22Rv1 (cell line): ENCODE measurements at regions not wholly inside any gene's neighbourhood (a gene's known extent, or its start where the extent isn't known, plus 50 kb on each side); places are given as distances from the start of the nearest gene placed in this dataset.

Experiments
- H3K27ac ChIP-seq: fragments of 450-650 bp; 2 replicates; pipeline ENCODE4 v1.5.1; 2017
- CTCF ChIP-seq: fragments of 450-650 bp; IDR thresholded peaks from 2 replicates; pipeline ENCODE4 v1.5.1; 2017; ENCODE audit warnings: mild to moderate bottlenecking
- ZFX ChIP-seq: fragments of 450-650 bp; IDR thresholded peaks from 2 replicates; pipeline ENCODE4 v1.6.1; 2017; ENCODE audit warnings: antibody characterized with exemption, borderline replicate concordance

GRCh38 chr1:98299861-98300260, 361.7 kb upstream of the SNX7 start:
- TF ChIP-seq CTCF (no peak), ZFX (no peak)
- no peak overlapping the region for H3K27ac ChIP-seq

GRCh38 chr1:98299313-98299712, 362.2 kb upstream of the SNX7 start:
- H3K27ac ChIP-seq = no peak overlapping the region
- no peak for TF ChIP-seq ZFX
- TF ChIP-seq CTCF = no peak

- TF ChIP-seq CTCF = no peak
- no peak for TF ChIP-seq ZFX
These were observed 363.2 kb upstream of the SNX7 start for GRCh38 chr1:98298319-98298718.

GRCh38 chr1:98296681-98297080, 364.8 kb upstream of the SNX7 start:
- no peak for TF ChIP-seq CTCF
- TF ChIP-seq ZFX = no peak
- H3K27ac ChIP-seq = no peak overlapping the region

More at GRCh38 chr1:98298319-98298718, 363.2 kb upstream of the SNX7 start:
- no peak overlapping the region for H3K27ac ChIP-seq

- TF ChIP-seq CTCF (no peak), ZFX (no peak)
- H3K27ac ChIP-seq = no peak overlapping the region
These were observed 367.4 kb upstream of the SNX7 start for GRCh38 chr1:98294127-98294526.

GRCh38 chr1:98292994-98293393, 368.5 kb upstream of the SNX7 start:
- no peak for TF ChIP-seq ZFX
- no peak for TF ChIP-seq CTCF
- no peak overlapping the region for H3K27ac ChIP-seq

GRCh38 chr1:98289311-98289710, 368.5 kb upstream of the DPYD start:
- no peak overlapping the region for H3K27ac ChIP-seq
- TF ChIP-seq CTCF = no peak
- no peak for TF ChIP-seq ZFX
